WTC11 (cell line): ENCODE measurements at regions not wholly inside any gene's neighbourhood (a gene's known extent, or its start where the extent isn't known, plus 50 kb on each side); places are given as distances from the start of the nearest gene placed in this dataset.

Source experiments
- KAT7 ChIP-seq: sonication (generic); formaldehyde crosslinking; IDR thresholded peaks from 2 replicates; pipeline ENCODE4 v1.8.1; 2023; ENCODE audit warnings: missing genetic modification reagents, mild to moderate bottlenecking, borderline replicate concordance
- SOX15 ChIP-seq: fragments of 250-450 bp; sonication (Bioruptor Pico); IDR thresholded peaks from 2 replicates; pipeline ENCODE4 v1.9.0; 2021; ENCODE audit warnings: mild to moderate bottlenecking
- TF ChIP-seq, protein P1 (sequence below): fragments of 200-600 bp; IDR thresholded peaks from 2 replicates; pipeline ENCODE4 v1.8.0; 2022; ENCODE audit warnings: antibody characterized with exemption

DNA sequence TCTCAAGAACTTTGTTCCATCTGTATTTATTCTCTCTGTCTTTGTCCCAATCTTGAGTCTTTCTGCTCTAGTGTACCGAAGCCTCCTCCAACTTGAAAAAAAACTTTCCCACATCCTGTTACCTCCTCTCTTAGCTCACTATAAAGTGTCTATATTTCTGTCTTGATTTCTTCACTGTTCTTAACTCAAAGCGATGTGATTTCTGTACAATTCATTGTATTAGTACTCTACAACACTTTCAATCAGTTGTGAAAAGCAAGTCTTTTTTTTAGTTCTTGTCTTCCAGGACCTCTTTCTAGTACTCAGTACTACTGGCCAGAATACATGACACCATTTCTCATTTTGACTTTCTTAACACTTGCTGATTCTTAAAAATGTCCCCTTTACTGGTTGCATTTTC is 353.5 kb upstream of the SATB1 start:
- TF ChIP-seq SOX15 (CRISPR knock-in tag) (no peak), KAT7 (no peak)
- TF ChIP-seq, protein P1, sequence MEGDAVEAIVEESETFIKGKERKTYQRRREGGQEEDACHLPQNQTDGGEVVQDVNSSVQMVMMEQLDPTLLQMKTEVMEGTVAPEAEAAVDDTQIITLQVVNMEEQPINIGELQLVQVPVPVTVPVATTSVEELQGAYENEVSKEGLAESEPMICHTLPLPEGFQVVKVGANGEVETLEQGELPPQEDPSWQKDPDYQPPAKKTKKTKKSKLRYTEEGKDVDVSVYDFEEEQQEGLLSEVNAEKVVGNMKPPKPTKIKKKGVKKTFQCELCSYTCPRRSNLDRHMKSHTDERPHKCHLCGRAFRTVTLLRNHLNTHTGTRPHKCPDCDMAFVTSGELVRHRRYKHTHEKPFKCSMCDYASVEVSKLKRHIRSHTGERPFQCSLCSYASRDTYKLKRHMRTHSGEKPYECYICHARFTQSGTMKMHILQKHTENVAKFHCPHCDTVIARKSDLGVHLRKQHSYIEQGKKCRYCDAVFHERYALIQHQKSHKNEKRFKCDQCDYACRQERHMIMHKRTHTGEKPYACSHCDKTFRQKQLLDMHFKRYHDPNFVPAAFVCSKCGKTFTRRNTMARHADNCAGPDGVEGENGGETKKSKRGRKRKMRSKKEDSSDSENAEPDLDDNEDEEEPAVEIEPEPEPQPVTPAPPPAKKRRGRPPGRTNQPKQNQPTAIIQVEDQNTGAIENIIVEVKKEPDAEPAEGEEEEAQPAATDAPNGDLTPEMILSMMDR: no peak
